HPDE6-E6E7 (cell line): ENCODE measurements at regions not wholly inside any gene's neighbourhood (a gene's known extent, or its start where the extent isn't known, plus 50 kb on each side); places are given as distances from the start of the nearest gene placed in this dataset.
"Not testable (repeated sequence)": the region's sequence is repeated elsewhere in the genome, so short reads cannot be mapped to it uniquely, and the experiment has no call there.

Source experiments
- DNase-seq: peaks from one replicate; pipeline ENCODE4 v3.0.0; 2011; ENCODE audit warnings: missing footprints; ENCODE audit errors: extremely low spot score

GRCh38 chr1:185474440-185475149 is 157.6 kb upstream of the IVNS1ABP start:
- DNase-seq: no peak

- DNase-seq: no peak
Measured at GRCh38 chr1:185473186-185473585, 156.1 kb upstream of the IVNS1ABP start.

GRCh38 chr1:185468626-185469025 is 151.6 kb upstream of the IVNS1ABP start:
- no peak for DNase-seq

DNA sequence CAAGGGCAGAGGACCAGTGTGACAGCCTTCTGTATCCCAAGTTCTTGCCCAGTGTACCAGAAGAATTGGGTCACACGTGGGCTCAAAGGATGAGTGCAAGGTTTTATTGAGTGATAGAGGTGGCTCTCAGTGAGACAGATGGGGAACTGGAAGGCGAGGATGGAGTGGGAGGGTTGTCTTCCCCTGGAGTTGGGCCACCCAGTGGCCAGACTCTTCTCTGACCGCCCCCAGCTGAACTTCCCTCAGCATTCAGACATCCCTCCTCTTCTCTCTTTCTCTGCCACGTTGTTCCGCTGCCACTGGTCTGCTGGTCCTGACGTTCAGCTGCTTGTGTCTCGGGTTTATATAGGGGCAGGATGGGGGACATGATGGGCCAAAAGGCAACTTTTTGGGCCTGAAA is 150.1 kb upstream of the IVNS1ABP start:
- DNase-seq: no peak

DNA sequence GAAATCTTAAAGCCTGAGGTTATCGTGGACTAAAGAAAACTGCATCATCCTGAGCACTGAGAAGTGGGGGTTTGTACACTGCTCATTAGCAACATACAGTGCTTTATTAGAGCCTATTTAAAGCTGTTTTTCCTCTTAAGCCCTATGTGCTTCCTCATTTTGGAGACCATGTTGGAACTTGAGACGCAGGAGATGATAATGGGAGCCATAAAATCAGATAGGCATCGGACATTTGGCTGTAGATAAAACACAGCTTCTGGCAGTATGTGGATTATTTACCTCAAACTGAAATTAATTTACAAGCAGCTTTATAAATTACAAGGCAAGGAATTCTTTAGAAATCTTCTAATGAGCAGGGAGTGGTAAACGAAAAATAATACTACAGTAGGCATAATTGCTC is 147.7 kb upstream of the IVNS1ABP start:
- DNase-seq: no peak

DNA sequence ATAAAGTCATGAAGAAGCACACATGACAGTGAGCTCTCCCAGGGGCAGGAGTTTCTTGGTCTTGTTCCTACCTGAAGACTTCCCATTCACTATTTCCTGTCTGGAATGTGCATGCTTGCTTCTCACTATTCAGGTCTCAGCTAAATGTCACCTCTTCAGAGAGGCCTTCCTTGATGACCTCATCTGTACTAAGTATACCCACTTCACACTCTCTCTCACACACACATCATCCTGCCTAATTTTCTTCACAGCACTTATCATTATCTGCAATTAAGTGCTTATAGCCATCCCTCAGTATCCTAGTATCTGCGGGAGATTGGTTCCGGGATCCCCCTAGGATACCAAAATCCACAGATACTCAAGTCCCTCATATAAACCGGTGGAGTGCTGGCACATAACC is 146.4 kb upstream of the IVNS1ABP start:
- no peak for DNase-seq

- no peak for DNase-seq
Measured at GRCh38 chr1:185463011-185463410, 146.0 kb upstream of the IVNS1ABP start.

DNA sequence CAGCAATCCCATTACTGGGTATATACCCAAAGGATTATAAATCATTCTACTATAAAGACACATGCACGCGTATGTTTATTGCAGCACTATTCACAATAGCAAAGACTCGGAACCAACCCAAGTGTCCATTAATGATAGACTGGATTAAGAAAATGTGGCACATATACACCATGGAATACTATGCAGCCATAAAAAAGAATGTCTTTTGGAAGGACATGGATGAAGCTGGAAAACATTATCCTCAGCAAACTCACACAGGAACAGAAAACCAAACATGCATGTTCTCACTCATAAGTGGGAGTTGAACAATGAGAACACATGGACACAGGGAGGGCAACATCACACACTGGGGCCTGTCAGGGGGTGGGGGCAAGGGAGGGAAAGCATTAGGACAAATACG is 143.7 kb upstream of the IVNS1ABP start:
- DNase-seq: not testable (repeated sequence)

GRCh38 chr1:185459141-185459540 is 142.1 kb upstream of the IVNS1ABP start:
- no peak for DNase-seq

- no peak for DNase-seq
Measured at GRCh38 chr1:185458670-185459069, 141.6 kb upstream of the IVNS1ABP start.

- DNase-seq: no peak
Measured at GRCh38 chr1:185453496-185454192, 136.6 kb upstream of the IVNS1ABP start.

DNA sequence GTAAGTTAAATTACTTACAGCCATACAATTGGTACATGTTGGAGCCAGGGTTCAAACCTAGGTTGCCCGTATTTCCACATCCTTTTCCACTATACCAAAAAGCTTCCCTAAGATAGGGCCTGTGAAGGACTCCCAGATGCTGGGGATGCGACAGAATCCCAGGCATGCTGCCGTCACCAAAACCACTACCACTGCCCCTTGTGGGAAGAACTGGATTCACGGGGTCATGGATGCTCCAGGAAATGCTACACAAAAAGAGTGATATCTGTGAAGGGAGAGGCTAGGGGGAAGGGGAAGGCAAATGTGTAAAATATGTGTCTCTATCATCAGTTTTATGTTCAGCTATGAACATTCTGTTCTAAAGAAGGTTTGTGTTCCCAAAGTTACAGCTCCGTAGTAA is 133.9 kb upstream of the IVNS1ABP start:
- no peak for DNase-seq

DNA sequence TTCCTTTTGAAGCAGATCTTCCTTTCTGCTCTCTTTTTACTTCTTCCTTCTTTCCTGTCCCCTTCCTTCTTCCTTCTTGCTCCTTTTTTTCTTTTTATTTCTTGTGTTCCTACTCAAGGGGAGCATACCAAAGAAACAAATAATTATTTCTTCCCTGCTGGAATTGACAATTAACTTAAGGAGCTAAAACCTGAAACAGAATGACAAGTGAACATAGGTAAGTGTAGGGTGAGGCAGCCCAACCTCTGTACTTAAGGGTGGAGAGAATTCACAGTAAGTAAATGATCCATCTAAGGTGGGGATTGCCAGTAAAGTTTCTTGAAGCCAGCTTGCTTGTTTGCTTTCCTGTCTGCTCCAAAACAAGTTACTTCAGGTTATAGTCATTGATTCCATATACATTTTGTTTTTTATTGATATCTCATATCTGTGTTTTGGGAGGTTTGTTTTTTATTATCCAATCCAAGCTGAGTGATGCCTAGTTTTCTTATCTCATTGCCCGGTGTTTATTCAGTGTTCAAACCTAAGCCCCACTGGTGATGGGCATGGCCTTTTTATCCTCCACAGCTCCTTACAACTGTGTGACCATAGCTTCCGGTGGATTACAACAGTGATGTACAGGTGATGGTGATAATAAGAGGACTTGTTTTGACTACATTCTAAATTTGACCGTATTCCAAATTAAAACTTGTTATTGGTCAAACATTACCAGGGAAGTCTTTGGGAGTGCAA is 133.2 kb upstream of the IVNS1ABP start:
- no peak for DNase-seq

GRCh38 chr1:185449378-185450059 is 132.5 kb upstream of the IVNS1ABP start:
- DNase-seq: no peak

DNA sequence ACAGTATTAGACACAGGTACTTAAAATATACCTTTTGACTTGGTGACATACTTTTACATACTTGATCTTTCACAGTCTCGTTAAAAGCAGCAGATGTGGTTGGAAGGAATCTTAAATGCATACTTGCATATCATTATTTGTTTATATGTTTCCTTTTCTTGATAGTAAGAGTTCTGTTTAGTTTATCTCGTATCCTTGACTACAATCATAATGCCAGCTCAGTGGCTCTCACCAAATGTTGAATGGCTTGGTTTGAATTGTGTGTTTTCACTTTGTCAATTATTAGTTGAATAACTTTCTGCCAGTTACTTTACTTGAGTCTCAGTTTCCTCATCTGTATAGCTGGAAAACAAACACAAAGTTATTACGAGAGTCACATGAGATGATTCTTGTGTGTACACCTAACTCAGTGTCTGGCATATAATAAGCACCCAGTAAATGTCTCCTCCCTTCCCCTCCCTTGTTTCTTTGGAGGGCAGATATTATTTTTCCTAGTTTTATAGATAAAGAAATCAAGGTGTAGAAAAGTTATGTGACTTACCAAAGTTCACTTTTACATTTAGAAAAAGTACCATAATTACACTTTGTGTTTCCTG is 131.6 kb upstream of the IVNS1ABP start:
- no peak for DNase-seq

- no peak for DNase-seq
Measured at GRCh38 chr1:185446131-185446530, 129.1 kb upstream of the IVNS1ABP start.

DNA sequence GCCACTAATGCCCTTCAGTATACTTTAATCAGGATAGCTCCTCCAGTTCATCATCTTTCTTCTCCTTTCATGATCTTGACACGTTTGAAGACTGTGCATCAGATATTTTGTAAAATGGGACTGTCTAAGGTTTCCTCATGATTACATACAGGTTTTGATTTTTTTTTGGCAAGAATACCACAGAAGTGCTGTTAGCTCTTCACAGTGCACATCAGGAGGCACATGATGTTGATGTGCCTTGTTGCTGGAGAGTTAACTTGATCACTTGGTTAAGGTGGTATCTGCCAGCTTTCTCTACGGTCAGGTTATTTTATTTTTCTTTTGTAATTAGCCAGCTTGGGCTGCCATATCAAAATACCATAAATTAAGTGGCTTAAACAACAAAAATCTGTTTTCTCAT is 128.6 kb upstream of the IVNS1ABP start:
- DNase-seq: no peak

- DNase-seq: no peak
Measured at GRCh38 chr1:185444676-185445075, 127.6 kb upstream of the IVNS1ABP start.

GRCh38 chr1:185442050-185442449 is 125.0 kb upstream of the IVNS1ABP start:
- no peak for DNase-seq

GRCh38 chr1:185441605-185442004 is 124.6 kb upstream of the IVNS1ABP start:
- no peak for DNase-seq

GRCh38 chr1:185440877-185441276 is 123.8 kb upstream of the IVNS1ABP start:
- DNase-seq: no peak
